OCI-LY7 (cell line): ENCODE measurements at regions not wholly inside any gene's neighbourhood (a gene's known extent, or its start where the extent isn't known, plus 50 kb on each side); places are given as distances from the start of the nearest gene placed in this dataset.

Source experiments
- BruUV-seq: library from RNA; stranded (reverse); fragments of 400-500 nt; replicated peaks from 2 replicates; lab custom pipeline; 2021; lab: Mats Ljungman, UMichigan
- CTCF ChIA-PET: fragments of 300-600 bp; sonication (Branson Sonifier 250); formaldehyde crosslinking; loops from one replicate; lab custom pipeline; 2022; ENCODE audit warnings: antibody characterized with exemption; ENCODE audit not compliant: unreplicated experiment; lab: Charles Lee
- POLR2A ChIA-PET: fragments of 300-600 bp; sonication (Branson Sonifier 250); formaldehyde crosslinking; loops from one replicate; lab custom pipeline; 2022; ENCODE audit warnings: antibody characterized with exemption; lab: Charles Lee
- DNase-seq: peaks from one replicate; pipeline ENCODE4 v3.0.0-alpha.2; 2015; ENCODE audit warnings: low spot score
- H2AFZ ChIP-seq: fragments of 200-600 bp; sonication (generic), shearing (Covaris generic); 2 replicates; pipeline ENCODE4 v1.6.1; 2014; ENCODE audit warnings: mild to moderate bottlenecking, antibody characterized with exemption, low read length, moderate library complexity
- H3K27ac ChIP-seq: fragments of 200-600 bp; sonication (generic); 2 replicates; pipeline ENCODE4 v1.5.1; 2014; ENCODE audit warnings: mixed run types, low read depth, mild to moderate bottlenecking, moderate library complexity, low read length, inconsistent platforms; ENCODE audit not compliant: poor library complexity, severe bottlenecking
- H3K36me3 ChIP-seq: fragments of 200-600 bp; sonication (generic); 2 replicates; pipeline ENCODE4 v1.6.1; 2014; ENCODE audit warnings: mild to moderate bottlenecking, antibody characterized with exemption, low read length, moderate library complexity, mixed read lengths; ENCODE audit not compliant: insufficient read depth
- H3K4me1 ChIP-seq: fragments of 200-600 bp; sonication (generic); 2 replicates; pipeline ENCODE4 v1.5.1; 2014; ENCODE audit warnings: mild to moderate bottlenecking, low read length; ENCODE audit not compliant: insufficient read depth, poor library complexity, severe bottlenecking
- H3K4me2 ChIP-seq: fragments of 200-600 bp; sonication (generic); 2 replicates; pipeline ENCODE4 v1.6.1; 2014; ENCODE audit warnings: mild to moderate bottlenecking, low read length
- H3K4me3 ChIP-seq: fragments of 200-600 bp; sonication (generic); 2 replicates; pipeline ENCODE4 v1.5.1; 2014; ENCODE audit warnings: mild to moderate bottlenecking, low read depth, low read length; ENCODE audit not compliant: poor library complexity, severe bottlenecking
- H3K79me2 ChIP-seq: fragments of 200-600 bp; sonication (generic); 2 replicates; pipeline ENCODE4 v1.6.1; 2016; ENCODE audit warnings: low read depth, mild to moderate bottlenecking, low read length, moderate library complexity, mixed read lengths; ENCODE audit not compliant: insufficient read depth
- H3K9me2 ChIP-seq: fragments of 200-600 bp; sonication (generic); 2 replicates; pipeline ENCODE4 v1.6.1; 2016; ENCODE audit warnings: mild to moderate bottlenecking, low read length, mixed read lengths; ENCODE audit not compliant: insufficient read depth
- H3K9me3 ChIP-seq: fragments of 200-600 bp; sonication (generic); 2 replicates; pipeline ENCODE4 v1.6.1; 2014; ENCODE audit warnings: mild to moderate bottlenecking, mixed run types, low read length, mixed read lengths
- H4K20me1 ChIP-seq: fragments of 200-600 bp; sonication (generic); 2 replicates; pipeline ENCODE4 v1.6.1; 2014; ENCODE audit warnings: mild to moderate bottlenecking, antibody characterized with exemption, low read length, moderate library complexity, mixed read lengths; ENCODE audit not compliant: insufficient read depth
- CTCF ChIP-seq: fragments of 200-600 bp; sonication (generic); conservative IDR thresholded peaks from 2 replicates; pipeline ENCODE4 v1.5.1; 2014; ENCODE audit warnings: mild to moderate bottlenecking, antibody characterized with exemption, low read length, moderate library complexity, mixed read lengths
- EZH2phosphoT487 ChIP-seq: fragments of 200-600 bp; sonication (generic); IDR thresholded peaks from 2 replicates; pipeline ENCODE4 v1.6.1; 2018; ENCODE audit warnings: low read depth, borderline replicate concordance, mild to moderate bottlenecking, mixed run types, antibody characterized with exemption, low read length, moderate library complexity, mixed read lengths
- intact Hi-C: fragments of 100-400 bp; cut with micrococcal nuclease; formaldehyde crosslinking; loops from one replicate; pipeline ENCODE4 v1.10.0; 2022; ENCODE audit not compliant: unreplicated experiment

- TF ChIP-seq CTCF, result no peak
- no peak overlapping the region for H3K27ac ChIP-seq
- H3K9me3 ChIP-seq, result no peaks in the 10 kb centered on the region
- H3K4me3 ChIP-seq, result no peak overlapping the region
- H3K79me2 ChIP-seq, result no peaks in the 10 kb centered on the region
- CTCF ChIA-PET, result interaction anchor here (0.6 kb wide), 1 partner anchor 25 kb away, joined by 3 read pairs; no protein-coding TSS in a partner anchor
- no peaks in the 10 kb centered on the region for H3K4me1 ChIP-seq
- POLR2A ChIA-PET, result interaction anchor here (0.5 to 0.7 kb wide), 3 partner anchors 45 to 1313 kb away, joined by 3 to 4 read pairs (median 4); no protein-coding TSS in a partner anchor
- H4K20me1 ChIP-seq, result no peaks in the 10 kb centered on the region
- no peak overlapping the region for H2AFZ ChIP-seq
- no peak overlapping the region for H3K4me2 ChIP-seq
- H3K36me3 ChIP-seq, result no peaks in the 10 kb centered on the region
- BruUV-seq, result no TSS peak
- intact Hi-C loops, result no loop called here
- DNase-seq, result no peak
- H3K9me2 ChIP-seq, result no peaks in the 10 kb centered on the region
Measured at GRCh38 chr10:21292763-21293517, 232.5 kb downstream of the SKIDA1 start.

GRCh38 chr10:21290499-21291160 lies 234.9 kb downstream of the SKIDA1 start:
- no TSS peak for BruUV-seq
- POLR2A ChIA-PET, result interaction anchor here (0.6 kb wide), 1 partner anchor 11 kb away, joined by 6 read pairs; no protein-coding TSS in a partner anchor
- intact Hi-C loops, result no loop called here

More at GRCh38 chr10:21290499-21291160, 234.9 kb downstream of the SKIDA1 start:
- Histone ChIP-seq H2AFZ (no peak overlapping the region), H3K4me2 (no peak overlapping the region), H3K4me1 (no peaks in the 10 kb centered on the region), H4K20me1 (no peaks in the 10 kb centered on the region), H3K9me3 (no peaks in the 10 kb centered on the region), H3K27ac (no peak overlapping the region), H3K36me3 (no peaks in the 10 kb centered on the region), H3K9me2 (no peaks in the 10 kb centered on the region), H3K79me2 (no peaks in the 10 kb centered on the region), H3K4me3 (no peak overlapping the region)
- no peak for DNase-seq
- CTCF ChIA-PET, result no interaction called here
- TF ChIP-seq CTCF (no peak), EZH2phosphoT487 (no peak)
